ENCODE measurements at regions not wholly inside any gene's neighbourhood (a gene's known extent, or its start where the extent isn't known, plus 50 kb on each side); places are given as distances from the start of the nearest gene placed in this dataset.

DNA sequence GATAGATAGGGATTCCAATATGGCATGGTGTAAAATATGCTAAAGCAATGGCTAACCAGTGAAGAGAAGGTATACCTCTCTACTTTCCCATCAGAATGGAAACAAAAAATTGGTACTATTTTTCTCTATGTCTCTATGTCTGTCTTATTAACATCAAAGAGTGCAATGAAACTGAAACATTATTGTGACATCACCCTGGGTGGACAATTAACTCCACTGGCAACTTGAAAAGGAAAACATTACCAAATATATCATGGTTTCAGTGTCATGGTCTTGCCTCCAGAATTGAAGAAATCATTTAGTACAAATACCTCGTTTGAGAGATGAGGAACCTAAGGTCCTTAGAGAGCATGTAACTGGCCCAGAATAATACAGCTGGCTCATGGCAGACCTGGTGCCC is 1132.5 kb upstream of the MAP3K7 start:
- Mint-ChIP-seq H3K9me3 (peaks cover 10% of the 10 kb centered on the region), H3K4me1 (no peaks in the 10 kb centered on the region), H3K27me3 (no peaks in the 10 kb centered on the region), H3K27ac (no peak overlapping the region), H3K36me3 (ENCODE audit: low read depth) (no peaks in the 10 kb centered on the region), H3K4me3 (no peak overlapping the region)
- DNase-seq: no peak
- ChIA-PET POLR2A (no interaction called here), CTCF (no interaction called here)
- intact Hi-C loops (cut with micrococcal nuclease): no loop called here
- ATAC-seq (ENCODE audit: low read depth): no peak
- TF ChIP-seq, protein P1, sequence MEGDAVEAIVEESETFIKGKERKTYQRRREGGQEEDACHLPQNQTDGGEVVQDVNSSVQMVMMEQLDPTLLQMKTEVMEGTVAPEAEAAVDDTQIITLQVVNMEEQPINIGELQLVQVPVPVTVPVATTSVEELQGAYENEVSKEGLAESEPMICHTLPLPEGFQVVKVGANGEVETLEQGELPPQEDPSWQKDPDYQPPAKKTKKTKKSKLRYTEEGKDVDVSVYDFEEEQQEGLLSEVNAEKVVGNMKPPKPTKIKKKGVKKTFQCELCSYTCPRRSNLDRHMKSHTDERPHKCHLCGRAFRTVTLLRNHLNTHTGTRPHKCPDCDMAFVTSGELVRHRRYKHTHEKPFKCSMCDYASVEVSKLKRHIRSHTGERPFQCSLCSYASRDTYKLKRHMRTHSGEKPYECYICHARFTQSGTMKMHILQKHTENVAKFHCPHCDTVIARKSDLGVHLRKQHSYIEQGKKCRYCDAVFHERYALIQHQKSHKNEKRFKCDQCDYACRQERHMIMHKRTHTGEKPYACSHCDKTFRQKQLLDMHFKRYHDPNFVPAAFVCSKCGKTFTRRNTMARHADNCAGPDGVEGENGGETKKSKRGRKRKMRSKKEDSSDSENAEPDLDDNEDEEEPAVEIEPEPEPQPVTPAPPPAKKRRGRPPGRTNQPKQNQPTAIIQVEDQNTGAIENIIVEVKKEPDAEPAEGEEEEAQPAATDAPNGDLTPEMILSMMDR (IDR thresholded peaks at IDR 0.05): no peak

DNA sequence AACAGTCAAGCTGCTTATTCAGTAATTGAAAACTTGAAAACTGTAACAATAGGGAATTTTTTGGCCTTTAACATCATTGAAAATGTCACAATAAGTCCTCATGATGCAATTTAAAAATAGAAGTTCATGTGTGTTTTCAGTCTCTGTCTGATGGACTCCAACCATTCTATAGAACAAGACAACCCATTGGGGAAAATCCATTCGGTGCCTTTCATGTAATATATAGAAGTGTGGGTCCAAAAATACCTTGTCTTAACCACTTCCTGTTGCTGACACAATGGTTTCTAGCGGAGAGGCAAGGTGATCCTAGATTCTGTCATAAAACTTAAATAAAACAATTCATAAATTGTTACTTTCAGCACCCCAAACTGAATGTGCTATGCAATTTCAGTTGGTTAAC is 1131.3 kb upstream of the MAP3K7 start:
- Mint-ChIP-seq H3K4me1 (no peaks in the 10 kb centered on the region), H3K36me3 (ENCODE audit: low read depth) (no peaks in the 10 kb centered on the region), H3K9me3 (peaks cover 7% of the 10 kb centered on the region), H3K27ac (no peak overlapping the region), H3K27me3 (no peaks in the 10 kb centered on the region), H3K4me3 (no peak overlapping the region)
- POLR2A ChIA-PET: no interaction called here
- ATAC-seq (ENCODE audit: low read depth): no peak
- TF ChIP-seq, protein P1 (IDR thresholded peaks at IDR 0.05): no peak
- no peak for DNase-seq
- intact Hi-C loops (cut with micrococcal nuclease): no loop called here
- CTCF ChIA-PET: no interaction called here

DNA sequence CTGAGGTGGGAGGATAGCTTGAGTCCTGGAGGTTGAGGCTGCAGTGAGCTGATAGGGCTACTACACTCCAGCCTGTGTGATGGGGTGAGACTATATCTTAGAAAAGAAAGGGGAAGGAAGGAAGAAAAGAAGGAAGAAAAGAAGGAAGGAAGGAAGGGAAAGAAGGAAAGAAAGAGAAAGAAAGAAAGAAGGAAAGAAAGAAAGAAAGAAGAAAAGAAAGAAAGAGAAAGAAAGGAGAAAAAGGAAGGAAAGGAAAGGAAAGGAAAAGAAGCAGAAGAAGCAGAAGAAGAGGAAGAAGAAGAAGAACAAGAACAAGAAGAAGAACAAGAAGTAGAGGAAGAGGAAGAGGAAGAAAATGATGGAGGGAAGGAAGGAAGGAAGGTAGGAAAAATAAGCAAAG is 1130.2 kb upstream of the MAP3K7 start:
- no peak overlapping the region for H3K4me3 Mint-ChIP-seq
- DNase-seq: no peak
- H3K27me3 Mint-ChIP-seq: no peaks in the 10 kb centered on the region
- TF ChIP-seq, protein P1 (IDR thresholded peaks at IDR 0.05): no peak
- peaks cover 7% of the 10 kb centered on the region for H3K9me3 Mint-ChIP-seq
- POLR2A ChIA-PET: no interaction called here
- intact Hi-C loops (cut with micrococcal nuclease): no loop called here
- no peaks in the 10 kb centered on the region for H3K36me3 Mint-ChIP-seq (ENCODE audit: low read depth)
- ATAC-seq (ENCODE audit: low read depth): no peak
- no peaks in the 10 kb centered on the region for H3K4me1 Mint-ChIP-seq
- no peak overlapping the region for H3K27ac Mint-ChIP-seq
- CTCF ChIA-PET: no interaction called here

DNA sequence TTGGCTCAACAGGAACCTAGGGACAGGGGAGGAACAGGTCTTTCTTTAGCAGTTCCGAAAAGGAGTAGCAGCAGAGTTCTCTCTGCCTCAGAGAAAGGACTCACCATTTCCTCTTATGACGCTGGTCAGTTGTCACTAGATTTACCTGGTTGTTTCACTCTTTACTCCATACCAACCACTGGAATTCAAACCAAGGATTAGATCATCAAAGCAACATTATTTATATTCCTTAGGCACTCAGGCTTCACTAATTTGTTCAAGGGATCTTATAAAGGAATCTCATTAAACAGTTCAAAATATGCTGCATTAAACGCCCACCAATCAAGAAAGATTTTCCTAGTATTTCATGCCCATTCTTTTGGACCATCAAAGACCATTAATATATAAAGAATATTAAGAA is 1129.5 kb upstream of the MAP3K7 start:
- H3K36me3 Mint-ChIP-seq (ENCODE audit: low read depth): no peaks in the 10 kb centered on the region
- intact Hi-C loops (cut with micrococcal nuclease): no loop called here
- ATAC-seq (ENCODE audit: low read depth): no peak
- CTCF ChIA-PET: no interaction called here
- DNase-seq: no peak
- no peaks in the 10 kb centered on the region for H3K4me1 Mint-ChIP-seq
- H3K27me3 Mint-ChIP-seq: no peaks in the 10 kb centered on the region
- no peak overlapping the region for H3K4me3 Mint-ChIP-seq
- H3K9me3 Mint-ChIP-seq: peaks cover 3% of the 10 kb centered on the region
- TF ChIP-seq, protein P1 (IDR thresholded peaks at IDR 0.05): no peak
- POLR2A ChIA-PET: no interaction called here
- no peak overlapping the region for H3K27ac Mint-ChIP-seq

DNA sequence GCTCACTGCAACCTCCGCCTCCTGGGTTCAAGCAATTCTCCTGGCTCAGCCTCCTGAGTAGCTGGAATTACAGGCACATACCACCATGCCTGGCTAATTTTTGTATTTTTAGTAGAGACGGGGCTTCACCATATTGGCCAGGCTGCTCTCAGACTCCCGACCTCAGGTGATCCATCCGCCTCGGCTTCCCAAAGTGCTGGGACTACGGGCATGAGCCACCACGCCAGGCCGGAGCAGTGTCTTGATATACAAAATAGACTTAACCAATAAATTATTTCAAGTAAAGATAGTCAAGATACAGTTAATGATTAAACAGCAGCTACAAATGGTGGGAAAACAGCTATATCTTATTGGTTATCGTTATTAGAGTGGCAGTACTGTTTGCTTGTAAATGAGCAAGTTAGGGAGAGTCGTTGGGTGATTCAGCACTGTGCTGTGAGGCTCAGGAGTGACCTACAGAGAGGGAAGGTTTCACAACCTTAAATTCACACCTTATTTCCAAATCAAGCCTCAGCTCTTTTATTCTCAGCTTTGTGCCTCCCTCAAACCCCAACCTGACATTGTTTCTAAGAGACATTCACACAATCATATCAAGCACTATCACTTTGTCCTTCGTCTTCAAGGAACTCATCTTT is 1128.4 kb upstream of the MAP3K7 start:
- H3K36me3 Mint-ChIP-seq (ENCODE audit: low read depth): no peaks in the 10 kb centered on the region
- no peak overlapping the region for H3K27ac Mint-ChIP-seq
- peaks cover 2% of the 10 kb centered on the region for H3K9me3 Mint-ChIP-seq
- no peaks in the 10 kb centered on the region for H3K4me1 Mint-ChIP-seq
- ChIA-PET POLR2A (no interaction called here), CTCF (no interaction called here)
- no peaks in the 10 kb centered on the region for H3K27me3 Mint-ChIP-seq
- ATAC-seq (ENCODE audit: low read depth) (no peak), DNase-seq (no peak)
- intact Hi-C loops (cut with micrococcal nuclease): no loop called here
- TF ChIP-seq, protein P1 (IDR thresholded peaks at IDR 0.05): no peak
- no peak overlapping the region for H3K4me3 Mint-ChIP-seq

All from activated B cell treated with CpG ODN at 0.5 μM for 24 hours (primary cell).